ENCODE measurements at regions not wholly inside any gene's neighbourhood (a gene's known extent, or its start where the extent isn't known, plus 50 kb on each side); places are given as distances from the start of the nearest gene placed in this dataset.

DNA sequence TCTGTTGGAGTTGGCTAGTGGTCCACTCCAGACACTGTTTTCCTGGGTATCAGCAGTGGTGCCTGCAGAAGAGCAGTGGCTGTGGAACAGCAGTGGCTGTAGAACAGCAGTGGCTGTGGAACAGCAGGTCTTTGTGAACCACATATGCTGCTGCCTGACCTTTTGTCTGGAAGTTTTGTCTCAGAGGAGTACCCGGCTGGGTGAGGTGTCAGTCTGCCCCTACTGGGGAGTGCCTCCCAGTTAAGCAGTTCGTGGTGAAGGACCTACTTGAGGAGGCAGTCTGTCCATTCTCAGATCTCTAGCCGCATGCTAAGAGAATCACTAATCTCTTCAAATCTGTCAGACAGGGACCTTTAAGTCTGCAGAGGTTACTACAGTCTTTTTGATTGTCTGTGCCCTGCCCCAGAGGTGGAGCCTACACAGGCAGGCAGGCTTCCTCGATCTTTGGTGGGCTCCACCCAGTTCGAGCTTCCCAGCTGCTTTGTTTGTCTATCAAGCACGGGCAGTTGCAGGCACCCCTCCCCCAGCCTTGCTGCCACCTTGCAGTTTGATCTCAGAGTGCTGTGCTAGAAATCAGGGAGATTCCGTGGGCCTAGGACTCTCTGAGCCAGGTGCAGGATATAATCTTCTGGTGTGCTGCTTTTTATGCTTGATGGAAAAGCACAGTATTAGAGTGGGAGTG is 89.1 kb upstream of the TRIM48 start:
- peaks cover 78% of the 10 kb centered on the region for H3K9me3 Mint-ChIP-seq

More for the DNA sequence above, 89.1 kb upstream of the TRIM48 start:
- no peak overlapping the region for H3K27ac Mint-ChIP-seq
- H3K27me3 Mint-ChIP-seq, result no peaks in the 10 kb centered on the region
- no peaks in the 10 kb centered on the region for H3K4me1 Mint-ChIP-seq (ENCODE audit: low read depth)
- H3K4me3 Mint-ChIP-seq, result no peak overlapping the region
- H3K36me3 Mint-ChIP-seq (ENCODE audit: low read depth), result no peaks in the 10 kb centered on the region
- intact Hi-C loops (cut with micrococcal nuclease), result no loop called here

All from dendritic cell treated with granulocyte-macrophage colony-stimulating factor and Interleukin-4, amounts not matched to agents 40 ng/mL and 50 ng/mL, for 4 days (primary cell).